ENCODE measurements at regions not wholly inside any gene's neighbourhood (a gene's known extent, or its start where the extent isn't known, plus 50 kb on each side); places are given as distances from the start of the nearest gene placed in this dataset.

- POLR2A ChIA-PET, result no interaction called here
- no peak for TF ChIP-seq CTCF (IDR thresholded peaks at IDR 0.05; ENCODE audit: insufficient read depth in 1 of 2, low read depth in 1 of 2, low read length in 1 of 2, severe bottlenecking in 1 of 2, unreplicated experiment in 1 of 2)
- Mint-ChIP-seq H3K4me3 (ENCODE audit: unreplicated experiment) (no peak overlapping the region), H3K36me3 (ENCODE audit: insufficient read depth, unreplicated experiment) (peaks cover 8% of the 10 kb centered on the region), H3K4me1 (ENCODE audit: low read depth, unreplicated experiment) (no peaks in the 10 kb centered on the region), H3K27ac (ENCODE audit: unreplicated experiment) (no peak overlapping the region), H3K27me3 (ENCODE audit: insufficient read depth, unreplicated experiment) (no peaks in the 10 kb centered on the region), H3K9me3 (ENCODE audit: unreplicated experiment) (peaks cover 54% of the 10 kb centered on the region)
- Histone ChIP-seq H3K36me3 (ENCODE audit: control insufficient read depth, insufficient read depth, low read length) (no peaks in the 10 kb centered on the region), H3K4me3 (ENCODE audit: low read depth, low read length) (no peak overlapping the region), H3K27me3 (replicated peaks; ENCODE audit: control insufficient read depth, insufficient read depth, low read length) (no peaks in the 10 kb centered on the region), H3K9me3 (peaks cover 51% of the 10 kb centered on the region), H3K4me1 (no peaks in the 10 kb centered on the region)
- CTCF ChIA-PET, result no interaction called here
- no TSS peak for BruUV-seq (replicated peaks)
- no peak for DNase-seq
- intact Hi-C loops (cut with micrococcal nuclease; ENCODE audit: unreplicated experiment), result no loop called here
Measured at GRCh38 chr20:29740601-29740950, 1516.9 kb upstream of the DEFB115 start.

GRCh38 chr20:29740951-29741593 lies 1516.4 kb upstream of the DEFB115 start:
- ChIA-PET POLR2A (no interaction called here), CTCF (no interaction called here)
- BruUV-seq (replicated peaks), result no TSS peak
- TF ChIP-seq CTCF (IDR thresholded peaks at IDR 0.05; ENCODE audit: insufficient read depth in 1 of 2, low read depth in 1 of 2, low read length in 1 of 2, severe bottlenecking in 1 of 2, unreplicated experiment in 1 of 2), result no peak
- DNase-seq, result peak in 1 of 2 experiments; percentile 35
- H3K27me3 ChIP-seq (replicated peaks; ENCODE audit: control insufficient read depth, insufficient read depth, low read length), result no peaks in the 10 kb centered on the region
- Mint-ChIP-seq H3K4me3 (ENCODE audit: unreplicated experiment) (no peak overlapping the region), H3K9me3 (ENCODE audit: unreplicated experiment) (peaks cover 50% of the 10 kb centered on the region), H3K27ac (ENCODE audit: unreplicated experiment) (no peak overlapping the region), H3K36me3 (ENCODE audit: insufficient read depth, unreplicated experiment) (peaks cover 8% of the 10 kb centered on the region), H3K4me1 (ENCODE audit: low read depth, unreplicated experiment) (no peaks in the 10 kb centered on the region), H3K27me3 (ENCODE audit: insufficient read depth, unreplicated experiment) (no peaks in the 10 kb centered on the region)
- intact Hi-C loops (cut with micrococcal nuclease; ENCODE audit: unreplicated experiment), result no loop called here
- H3K9me3 ChIP-seq, result peaks cover 51% of the 10 kb centered on the region
- H3K36me3 ChIP-seq (ENCODE audit: control insufficient read depth, insufficient read depth, low read length), result no peaks in the 10 kb centered on the region
- H3K4me1 ChIP-seq, result no peaks in the 10 kb centered on the region
- H3K4me3 ChIP-seq (ENCODE audit: low read depth, low read length), result no peak overlapping the region

- Mint-ChIP-seq H3K4me1 (ENCODE audit: low read depth, unreplicated experiment) (no peaks in the 10 kb centered on the region), H3K27me3 (ENCODE audit: insufficient read depth, unreplicated experiment) (no peaks in the 10 kb centered on the region), H3K27ac (ENCODE audit: unreplicated experiment) (no peak overlapping the region), H3K4me3 (ENCODE audit: unreplicated experiment) (no peak overlapping the region), H3K36me3 (ENCODE audit: insufficient read depth, unreplicated experiment) (peaks cover 8% of the 10 kb centered on the region), H3K9me3 (ENCODE audit: unreplicated experiment) (peaks cover 48% of the 10 kb centered on the region)
- no peaks in the 10 kb centered on the region for H3K4me1 ChIP-seq
- no peak for DNase-seq
- BruUV-seq (replicated peaks), result no TSS peak
- intact Hi-C loops (cut with micrococcal nuclease; ENCODE audit: unreplicated experiment), result no loop called here
- no peak for TF ChIP-seq CTCF (IDR thresholded peaks at IDR 0.05; ENCODE audit: insufficient read depth in 1 of 2, low read depth in 1 of 2, low read length in 1 of 2, severe bottlenecking in 1 of 2, unreplicated experiment in 1 of 2)
- H3K9me3 ChIP-seq, result peaks cover 51% of the 10 kb centered on the region
- ChIA-PET CTCF (no interaction called here), POLR2A (no interaction called here)
- H3K27me3 ChIP-seq (replicated peaks; ENCODE audit: control insufficient read depth, insufficient read depth, low read length), result no peaks in the 10 kb centered on the region
- no peak overlapping the region for H3K4me3 ChIP-seq (ENCODE audit: low read depth, low read length)
- H3K36me3 ChIP-seq (ENCODE audit: control insufficient read depth, insufficient read depth, low read length), result no peaks in the 10 kb centered on the region
Measured at GRCh38 chr20:29741594-29741893, 1515.9 kb upstream of the DEFB115 start.

Measured in Caco-2 (cell line).